OCI-LY7 (cell line): ENCODE measurements at regions not wholly inside any gene's neighbourhood (a gene's known extent, or its start where the extent isn't known, plus 50 kb on each side); places are given as distances from the start of the nearest gene placed in this dataset.

Experiments
- BruUV-seq: library from RNA; stranded (reverse); fragments of 400-500 nt; replicated peaks from 2 replicates; lab custom pipeline; 2021; lab: Mats Ljungman, UMichigan
- CTCF ChIA-PET: fragments of 300-600 bp; sonication (Branson Sonifier 250); formaldehyde crosslinking; loops from one replicate; lab custom pipeline; 2022; ENCODE audit warnings: antibody characterized with exemption; ENCODE audit not compliant: unreplicated experiment; lab: Charles Lee
- POLR2A ChIA-PET: fragments of 300-600 bp; sonication (Branson Sonifier 250); formaldehyde crosslinking; loops from one replicate; lab custom pipeline; 2022; ENCODE audit warnings: antibody characterized with exemption; lab: Charles Lee
- DNase-seq: peaks from one replicate; pipeline ENCODE4 v3.0.0-alpha.2; 2015; ENCODE audit warnings: low spot score
- H2AFZ ChIP-seq: fragments of 200-600 bp; sonication (generic), shearing (Covaris generic); 2 replicates; pipeline ENCODE4 v1.6.1; 2014; ENCODE audit warnings: mild to moderate bottlenecking, antibody characterized with exemption, low read length, moderate library complexity
- H3K27ac ChIP-seq: fragments of 200-600 bp; sonication (generic); 2 replicates; pipeline ENCODE4 v1.5.1; 2014; ENCODE audit warnings: mixed run types, low read depth, mild to moderate bottlenecking, moderate library complexity, low read length, inconsistent platforms; ENCODE audit not compliant: poor library complexity, severe bottlenecking
- H3K36me3 ChIP-seq: fragments of 200-600 bp; sonication (generic); 2 replicates; pipeline ENCODE4 v1.6.1; 2014; ENCODE audit warnings: mild to moderate bottlenecking, antibody characterized with exemption, low read length, moderate library complexity, mixed read lengths; ENCODE audit not compliant: insufficient read depth
- H3K4me1 ChIP-seq: fragments of 200-600 bp; sonication (generic); 2 replicates; pipeline ENCODE4 v1.5.1; 2014; ENCODE audit warnings: mild to moderate bottlenecking, low read length; ENCODE audit not compliant: insufficient read depth, poor library complexity, severe bottlenecking
- H3K4me2 ChIP-seq: fragments of 200-600 bp; sonication (generic); 2 replicates; pipeline ENCODE4 v1.6.1; 2014; ENCODE audit warnings: mild to moderate bottlenecking, low read length
- H3K4me3 ChIP-seq: fragments of 200-600 bp; sonication (generic); 2 replicates; pipeline ENCODE4 v1.5.1; 2014; ENCODE audit warnings: mild to moderate bottlenecking, low read depth, low read length; ENCODE audit not compliant: poor library complexity, severe bottlenecking
- H3K79me2 ChIP-seq: fragments of 200-600 bp; sonication (generic); 2 replicates; pipeline ENCODE4 v1.6.1; 2016; ENCODE audit warnings: low read depth, mild to moderate bottlenecking, low read length, moderate library complexity, mixed read lengths; ENCODE audit not compliant: insufficient read depth
- H3K9me2 ChIP-seq: fragments of 200-600 bp; sonication (generic); 2 replicates; pipeline ENCODE4 v1.6.1; 2016; ENCODE audit warnings: mild to moderate bottlenecking, low read length, mixed read lengths; ENCODE audit not compliant: insufficient read depth
- H3K9me3 ChIP-seq: fragments of 200-600 bp; sonication (generic); 2 replicates; pipeline ENCODE4 v1.6.1; 2014; ENCODE audit warnings: mild to moderate bottlenecking, mixed run types, low read length, mixed read lengths
- H4K20me1 ChIP-seq: fragments of 200-600 bp; sonication (generic); 2 replicates; pipeline ENCODE4 v1.6.1; 2014; ENCODE audit warnings: mild to moderate bottlenecking, antibody characterized with exemption, low read length, moderate library complexity, mixed read lengths; ENCODE audit not compliant: insufficient read depth
- EZH2phosphoT487 ChIP-seq: fragments of 200-600 bp; sonication (generic); IDR thresholded peaks from 2 replicates; pipeline ENCODE4 v1.6.1; 2018; ENCODE audit warnings: low read depth, borderline replicate concordance, mild to moderate bottlenecking, mixed run types, antibody characterized with exemption, low read length, moderate library complexity, mixed read lengths
- intact Hi-C: fragments of 100-400 bp; cut with micrococcal nuclease; formaldehyde crosslinking; loops from one replicate; pipeline ENCODE4 v1.10.0; 2022; ENCODE audit not compliant: unreplicated experiment
- TF ChIP-seq, protein P1 (sequence below): fragments of 200-600 bp; sonication (generic); conservative IDR thresholded peaks from 2 replicates; pipeline ENCODE4 v1.5.1; 2014; ENCODE audit warnings: mild to moderate bottlenecking, antibody characterized with exemption, low read length, moderate library complexity, mixed read lengths

DNA sequence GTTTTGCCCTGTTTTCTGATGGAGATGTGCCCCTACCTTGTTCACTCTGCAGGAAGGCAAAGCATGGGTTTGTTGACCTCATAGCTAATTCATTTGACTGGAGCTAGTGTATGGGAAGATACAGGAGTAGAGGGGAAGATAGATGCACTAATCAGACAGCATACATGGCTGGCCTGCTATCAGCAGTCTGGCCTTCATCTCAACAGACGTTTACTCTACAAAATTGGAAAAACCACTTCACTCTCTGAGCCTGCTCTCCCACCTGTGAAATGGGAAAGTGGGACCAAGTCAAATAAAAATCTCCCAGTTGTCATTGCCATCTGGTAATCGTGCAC is 235.2 kb upstream of the RAB4A start:
- intact Hi-C loops: no loop called here
- Histone ChIP-seq H4K20me1 (no peaks in the 10 kb centered on the region), H2AFZ (peak overlapping the region; percentile 23; the same call in 1 of the 2 replicates), H3K79me2 (no peaks in the 10 kb centered on the region), H3K36me3 (no peaks in the 10 kb centered on the region), H3K4me1 (peaks cover 57% of the 10 kb centered on the region), H3K27ac (peak overlapping the region; percentile 79), H3K9me2 (no peaks in the 10 kb centered on the region), H3K4me3 (peak overlapping the region; percentile 45), H3K9me3 (no peaks in the 10 kb centered on the region), H3K4me2 (peak overlapping the region; percentile 72)
- ChIA-PET POLR2A (interaction anchor here (0.5 to 1.4 kb wide), 9 partner anchors 8 to 1830 kb away, joined by 3 to 5 read pairs (median 3); no protein-coding TSS in a partner anchor), CTCF (interaction anchor here (0.8 to 1.6 kb wide), 2 partner anchors 10 to 23 kb away, joined by 3 to 8 read pairs; no protein-coding TSS in a partner anchor)
- DNase-seq: no peak
- BruUV-seq: no TSS peak
- TF ChIP-seq EZH2phosphoT487: no peak
- TF ChIP-seq, protein P1, sequence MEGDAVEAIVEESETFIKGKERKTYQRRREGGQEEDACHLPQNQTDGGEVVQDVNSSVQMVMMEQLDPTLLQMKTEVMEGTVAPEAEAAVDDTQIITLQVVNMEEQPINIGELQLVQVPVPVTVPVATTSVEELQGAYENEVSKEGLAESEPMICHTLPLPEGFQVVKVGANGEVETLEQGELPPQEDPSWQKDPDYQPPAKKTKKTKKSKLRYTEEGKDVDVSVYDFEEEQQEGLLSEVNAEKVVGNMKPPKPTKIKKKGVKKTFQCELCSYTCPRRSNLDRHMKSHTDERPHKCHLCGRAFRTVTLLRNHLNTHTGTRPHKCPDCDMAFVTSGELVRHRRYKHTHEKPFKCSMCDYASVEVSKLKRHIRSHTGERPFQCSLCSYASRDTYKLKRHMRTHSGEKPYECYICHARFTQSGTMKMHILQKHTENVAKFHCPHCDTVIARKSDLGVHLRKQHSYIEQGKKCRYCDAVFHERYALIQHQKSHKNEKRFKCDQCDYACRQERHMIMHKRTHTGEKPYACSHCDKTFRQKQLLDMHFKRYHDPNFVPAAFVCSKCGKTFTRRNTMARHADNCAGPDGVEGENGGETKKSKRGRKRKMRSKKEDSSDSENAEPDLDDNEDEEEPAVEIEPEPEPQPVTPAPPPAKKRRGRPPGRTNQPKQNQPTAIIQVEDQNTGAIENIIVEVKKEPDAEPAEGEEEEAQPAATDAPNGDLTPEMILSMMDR: no peak

DNA sequence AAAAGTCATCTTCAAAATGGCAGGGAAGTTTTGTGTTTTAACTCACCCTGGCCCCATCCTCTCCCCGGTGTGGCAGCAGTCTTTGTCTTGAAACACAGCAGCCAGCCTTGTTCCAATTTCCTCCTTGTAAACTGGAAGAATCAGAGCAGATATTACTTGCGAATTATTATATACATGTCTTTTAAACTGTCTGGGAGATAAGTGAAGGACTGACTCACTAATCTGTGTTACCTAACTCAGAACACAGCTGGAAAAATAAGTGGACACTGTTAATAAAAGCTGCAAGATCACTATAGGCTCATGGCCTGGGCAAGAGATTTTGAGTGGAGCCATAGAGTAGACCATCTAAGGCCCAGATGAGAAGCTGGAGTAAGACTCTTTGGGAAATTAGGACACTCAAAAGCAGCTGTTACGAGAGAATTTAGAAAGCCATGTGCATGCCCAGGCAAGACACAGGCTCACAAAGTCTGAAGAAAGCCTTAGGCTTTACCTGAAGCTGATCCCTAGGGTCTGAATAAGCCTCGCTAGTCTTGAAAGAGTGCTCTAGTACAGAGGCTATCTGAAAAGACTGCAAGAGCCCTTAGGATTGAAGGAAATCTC is 233.0 kb upstream of the RAB4A start:
- no peak overlapping the region; the same call in 1 of the 2 replicates for H2AFZ ChIP-seq
- no peaks in the 10 kb centered on the region for H3K9me2 ChIP-seq
- no peak for DNase-seq
- intact Hi-C loops: no loop called here
- ChIA-PET CTCF (no interaction called here), POLR2A (interaction anchor here (0.6 kb wide), 1 partner anchor 10 kb away, joined by 3 read pairs; no protein-coding TSS in a partner anchor)
- H3K4me2 ChIP-seq: no peak overlapping the region
- no TSS peak for BruUV-seq
- H3K9me3 ChIP-seq: no peaks in the 10 kb centered on the region
- no peak for TF ChIP-seq EZH2phosphoT487
- H3K36me3 ChIP-seq: no peaks in the 10 kb centered on the region
- no peak overlapping the region for H3K4me3 ChIP-seq
- no peak overlapping the region for H3K27ac ChIP-seq
- peaks cover 60% of the 10 kb centered on the region for H3K4me1 ChIP-seq
- no peaks in the 10 kb centered on the region for H3K79me2 ChIP-seq
- H4K20me1 ChIP-seq: no peaks in the 10 kb centered on the region

DNA sequence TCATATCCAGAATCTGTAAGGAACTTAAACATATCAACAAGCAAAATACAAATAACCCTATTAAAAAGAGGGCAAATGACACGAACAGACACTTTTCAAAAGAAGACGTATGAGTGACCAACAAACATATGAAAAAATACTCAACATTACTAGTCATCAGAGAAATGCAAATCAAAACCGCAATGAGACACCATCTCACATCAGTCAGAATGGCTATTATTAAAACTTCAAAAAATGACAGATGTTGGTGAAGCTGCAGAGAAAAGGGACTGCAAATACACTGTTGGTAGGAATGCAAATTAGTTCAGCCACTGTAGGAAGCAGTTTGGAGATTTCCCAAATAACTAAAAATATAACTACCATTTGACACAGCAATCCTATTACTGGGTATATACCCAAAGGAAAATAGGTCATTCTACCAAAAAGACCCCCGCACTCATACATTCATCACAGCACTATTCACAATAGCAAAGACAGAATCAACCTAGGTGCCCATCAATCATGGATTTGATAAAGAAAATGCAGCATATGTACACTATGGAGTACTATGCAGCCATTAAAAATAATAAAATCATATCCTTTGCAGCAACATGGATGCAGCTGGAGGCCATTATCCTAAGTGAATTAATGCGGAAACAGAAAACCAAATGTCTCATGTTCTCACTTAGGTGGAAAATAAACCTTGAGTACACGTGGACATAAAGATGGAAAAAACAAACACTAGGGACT is 230.1 kb upstream of the RAB4A start:
- ChIA-PET POLR2A (interaction anchor here (0.9 kb wide), 1 partner anchor 9 kb away, joined by 4 read pairs; no protein-coding TSS in a partner anchor), CTCF (no interaction called here)
- Histone ChIP-seq H2AFZ (no peak overlapping the region), H3K4me3 (no peak overlapping the region), H3K27ac (no peak overlapping the region), H3K4me2 (peak overlapping the region; percentile 14), H3K4me1 (peaks cover 39% of the 10 kb centered on the region), H3K79me2 (no peaks in the 10 kb centered on the region), H4K20me1 (no peaks in the 10 kb centered on the region), H3K36me3 (no peaks in the 10 kb centered on the region), H3K9me3 (no peaks in the 10 kb centered on the region), H3K9me2 (no peaks in the 10 kb centered on the region)
- no peak for DNase-seq
- no TSS peak for BruUV-seq
- TF ChIP-seq EZH2phosphoT487: no peak
- TF ChIP-seq, protein P1: no peak
- intact Hi-C loops: no loop called here
